ENCODE measurements at regions not wholly inside any gene's neighbourhood (a gene's known extent, or its start where the extent isn't known, plus 50 kb on each side); places are given as distances from the start of the nearest gene placed in this dataset.
"Not testable (repeated sequence)": the region's sequence is repeated elsewhere in the genome, so short reads cannot be mapped to it uniquely, and the experiment has no call there.

- DNase-seq (ENCODE audit: low read depth), result no peak
- in situ Hi-C loops (cut with HindIII; ENCODE audit: low pct_unique_long_range_greater_than_20kb, low sequenced_read_pairs), result no loop called here
These were observed 228.1 kb downstream of the TFEC start for GRCh38 chr7:115802415-115802814.

GRCh38 chr7:115799430-115799829 is 231.1 kb downstream of the TFEC start:
- no peak for DNase-seq (ENCODE audit: low read depth)
- in situ Hi-C loops (cut with HindIII; ENCODE audit: low pct_unique_long_range_greater_than_20kb, low sequenced_read_pairs), result no loop called here

GRCh38 chr7:115793958-115794702 is 236.4 kb downstream of the TFEC start:
- in situ Hi-C loops (cut with HindIII; ENCODE audit: low pct_unique_long_range_greater_than_20kb, low sequenced_read_pairs), result no loop called here
- no peak for DNase-seq (ENCODE audit: low read depth)

GRCh38 chr7:115789901-115790300 is 240.7 kb downstream of the TFEC start:
- no peak for DNase-seq (ENCODE audit: low read depth)
- in situ Hi-C loops (cut with HindIII; ENCODE audit: low pct_unique_long_range_greater_than_20kb, low sequenced_read_pairs), result no loop called here

- in situ Hi-C loops (cut with HindIII; ENCODE audit: low pct_unique_long_range_greater_than_20kb, low sequenced_read_pairs); DNase-seq (ENCODE audit: low read depth): not testable (repeated sequence)
These were observed 241.1 kb downstream of the TFEC start for GRCh38 chr7:115789473-115789872.

- peak; percentile 6 for DNase-seq (ENCODE audit: low read depth)
- in situ Hi-C loops (cut with HindIII; ENCODE audit: low pct_unique_long_range_greater_than_20kb, low sequenced_read_pairs), result no loop called here
These were observed 247.7 kb downstream of the TFEC start for GRCh38 chr7:115782696-115783490.

- peak; percentile 13 for DNase-seq (ENCODE audit: low read depth)
- in situ Hi-C loops (cut with HindIII; ENCODE audit: low pct_unique_long_range_greater_than_20kb, low sequenced_read_pairs), result no loop called here
These were observed 251.0 kb downstream of the TFEC start for GRCh38 chr7:115779561-115779960.

- DNase-seq (ENCODE audit: low read depth), result no peak
- in situ Hi-C loops (cut with HindIII; ENCODE audit: low pct_unique_long_range_greater_than_20kb, low sequenced_read_pairs), result no loop called here
These were observed 254.6 kb downstream of the TFEC start for GRCh38 chr7:115775981-115776380.

GRCh38 chr7:115763347-115763746 is 267.2 kb downstream of the TFEC start:
- in situ Hi-C loops (cut with HindIII; ENCODE audit: low pct_unique_long_range_greater_than_20kb, low sequenced_read_pairs), result no loop called here
- DNase-seq (ENCODE audit: low read depth), result no peak

GRCh38 chr7:115758025-115758424 is 272.5 kb downstream of the TFEC start:
- in situ Hi-C loops (cut with HindIII; ENCODE audit: low pct_unique_long_range_greater_than_20kb, low sequenced_read_pairs), result no loop called here
- DNase-seq (ENCODE audit: low read depth), result no peak

- in situ Hi-C loops (cut with HindIII; ENCODE audit: low pct_unique_long_range_greater_than_20kb, low sequenced_read_pairs), result no loop called here
- DNase-seq (ENCODE audit: low read depth), result no peak
These were observed 276.3 kb downstream of the TFEC start for GRCh38 chr7:115754226-115754625.

- in situ Hi-C loops (cut with HindIII; ENCODE audit: low pct_unique_long_range_greater_than_20kb, low sequenced_read_pairs), result no loop called here
- no peak for DNase-seq (ENCODE audit: low read depth)
These were observed 280.6 kb downstream of the TFEC start for GRCh38 chr7:115749924-115750323.

- DNase-seq (ENCODE audit: low read depth), result peak; percentile 9
These were observed 282.3 kb downstream of the TFEC start for GRCh38 chr7:115748123-115748738.

GRCh38 chr7:115747174-115747573 is 283.4 kb downstream of the TFEC start:
- DNase-seq (ENCODE audit: low read depth), result peak; percentile 11

More at GRCh38 chr7:115748123-115748738, 282.3 kb downstream of the TFEC start:
- in situ Hi-C loops (cut with HindIII; ENCODE audit: low pct_unique_long_range_greater_than_20kb, low sequenced_read_pairs), result no loop called here

GRCh38 chr7:115740043-115740442 is 290.5 kb downstream of the TFEC start:
- in situ Hi-C loops (cut with HindIII; ENCODE audit: low pct_unique_long_range_greater_than_20kb, low sequenced_read_pairs), result no loop called here
- DNase-seq (ENCODE audit: low read depth), result no peak

More at GRCh38 chr7:115747174-115747573, 283.4 kb downstream of the TFEC start:
- in situ Hi-C loops (cut with HindIII; ENCODE audit: low pct_unique_long_range_greater_than_20kb, low sequenced_read_pairs), result no loop called here

- no peak for DNase-seq (ENCODE audit: low read depth)
- in situ Hi-C loops (cut with HindIII; ENCODE audit: low pct_unique_long_range_greater_than_20kb, low sequenced_read_pairs), result no loop called here
These were observed 295.9 kb downstream of the TFEC start for GRCh38 chr7:115734641-115735040.

GRCh38 chr7:115731796-115732471 is 298.6 kb downstream of the TFEC start:
- peak; percentile 27 for DNase-seq (ENCODE audit: low read depth)
- in situ Hi-C loops (cut with HindIII; ENCODE audit: low pct_unique_long_range_greater_than_20kb, low sequenced_read_pairs), result no loop called here

- DNase-seq (ENCODE audit: low read depth), result no peak
- in situ Hi-C loops (cut with HindIII; ENCODE audit: low pct_unique_long_range_greater_than_20kb, low sequenced_read_pairs), result no loop called here
These were observed 302.0 kb downstream of the TFEC start for GRCh38 chr7:115728518-115728917.
